NCI-H1417 (cell line): ENCODE measurements at regions not wholly inside any gene's neighbourhood (a gene's known extent, or its start where the extent isn't known, plus 50 kb on each side); places are given as distances from the start of the nearest gene placed in this dataset.
"Not testable (repeated sequence)": the region's sequence is repeated elsewhere in the genome, so short reads cannot be mapped to it uniquely, and the experiment has no call there.

ENCODE experiments used
- DNase-seq, 3 experiments: peaks; one replicate each; lab custom pipeline; 2025; lab: John Stamatoyannopoulos, UW

DNA sequence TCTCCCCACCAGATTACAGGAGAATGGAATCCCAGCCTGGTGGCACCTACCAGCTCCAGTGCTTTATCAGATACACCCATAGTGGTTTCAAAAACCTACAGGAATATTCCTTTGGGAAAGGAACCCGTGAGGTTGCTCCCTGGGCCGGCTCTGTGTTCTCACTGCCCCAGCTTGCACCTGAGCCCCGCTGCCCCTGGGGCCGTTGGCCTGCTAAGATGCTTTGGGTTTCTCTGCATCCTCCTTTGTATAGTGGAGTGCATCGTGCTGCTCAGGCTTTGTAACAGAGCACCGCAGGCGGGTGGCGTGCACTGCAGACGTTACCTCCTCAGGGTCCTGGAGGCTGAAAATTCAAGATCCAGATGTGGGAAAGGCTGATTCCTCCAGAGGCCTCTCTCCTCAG lies 414.1 kb downstream of the BRD1 start:
- no peak for DNase-seq

DNA sequence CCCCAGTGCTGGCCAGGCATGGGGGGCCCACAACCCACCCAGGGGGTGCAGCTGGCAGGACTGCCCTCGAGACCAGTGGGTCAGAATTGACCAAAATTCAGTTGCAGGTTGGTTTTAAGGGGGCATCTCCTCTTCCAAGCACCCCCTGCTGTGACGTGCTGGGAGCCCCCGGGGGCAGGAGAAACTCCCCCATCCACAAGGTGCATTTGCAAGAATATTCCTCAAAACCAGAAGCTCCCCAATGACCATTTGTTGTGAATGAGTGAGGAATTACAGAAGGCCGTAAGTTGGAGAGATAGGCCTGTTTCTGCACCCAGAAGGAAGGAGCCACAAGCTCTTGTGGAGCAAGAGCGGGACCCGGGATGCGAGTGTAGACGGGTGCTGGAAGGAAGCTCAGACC lies 414.5 kb downstream of the BRD1 start:
- DNase-seq, result no peak

DNA sequence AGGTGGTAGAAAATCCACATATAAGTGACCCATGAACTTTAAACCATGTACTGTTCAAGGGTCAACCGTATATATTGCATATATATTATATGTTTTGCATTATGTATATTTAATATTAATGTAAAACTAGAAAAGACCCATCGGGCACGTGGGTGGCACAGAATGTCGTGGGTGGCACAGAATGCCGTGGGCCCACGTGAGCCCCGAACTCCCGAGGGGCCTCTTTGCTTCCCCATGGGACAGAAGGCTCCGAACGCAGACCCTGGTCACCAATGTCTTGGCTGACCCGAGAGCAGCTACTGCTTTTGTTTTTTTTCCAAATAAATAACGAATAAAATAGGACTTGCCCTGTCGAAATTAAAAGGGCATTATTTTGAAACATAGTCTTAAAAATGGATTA lies 415.4 kb downstream of the BRD1 start:
- no peak for DNase-seq

DNA sequence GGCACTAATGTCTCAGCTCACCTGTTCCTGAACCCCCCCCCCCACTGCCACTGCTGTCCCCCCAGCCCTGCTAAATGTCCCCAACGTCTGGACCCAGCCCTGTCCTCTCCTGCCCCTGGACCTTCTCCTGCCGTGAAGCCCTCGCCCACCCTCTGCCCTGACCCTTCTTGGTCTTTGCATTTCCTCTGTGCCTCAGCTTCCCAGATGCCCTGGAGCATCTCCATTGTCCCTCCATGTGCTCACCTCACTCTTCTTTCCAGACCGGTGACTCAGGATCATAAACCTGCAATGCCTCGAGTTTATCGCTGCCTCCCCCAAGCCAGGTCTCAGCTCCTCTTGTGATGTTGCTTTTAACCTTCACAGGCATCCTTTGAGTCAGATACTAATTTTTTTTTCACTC lies 416.4 kb downstream of the BRD1 start:
- DNase-seq, result no peak

GRCh38 chr22:49408102-49408836 lies 419.4 kb downstream of the BRD1 start:
- DNase-seq, result no peak

GRCh38 chr22:49406879-49407587 lies 420.6 kb downstream of the BRD1 start:
- no peak for DNase-seq

- no peak for DNase-seq
Measured at GRCh38 chr22:49406047-49406650, 421.5 kb downstream of the BRD1 start.

GRCh38 chr22:49405590-49405989 lies 422.1 kb downstream of the BRD1 start:
- DNase-seq, result no peak

DNA sequence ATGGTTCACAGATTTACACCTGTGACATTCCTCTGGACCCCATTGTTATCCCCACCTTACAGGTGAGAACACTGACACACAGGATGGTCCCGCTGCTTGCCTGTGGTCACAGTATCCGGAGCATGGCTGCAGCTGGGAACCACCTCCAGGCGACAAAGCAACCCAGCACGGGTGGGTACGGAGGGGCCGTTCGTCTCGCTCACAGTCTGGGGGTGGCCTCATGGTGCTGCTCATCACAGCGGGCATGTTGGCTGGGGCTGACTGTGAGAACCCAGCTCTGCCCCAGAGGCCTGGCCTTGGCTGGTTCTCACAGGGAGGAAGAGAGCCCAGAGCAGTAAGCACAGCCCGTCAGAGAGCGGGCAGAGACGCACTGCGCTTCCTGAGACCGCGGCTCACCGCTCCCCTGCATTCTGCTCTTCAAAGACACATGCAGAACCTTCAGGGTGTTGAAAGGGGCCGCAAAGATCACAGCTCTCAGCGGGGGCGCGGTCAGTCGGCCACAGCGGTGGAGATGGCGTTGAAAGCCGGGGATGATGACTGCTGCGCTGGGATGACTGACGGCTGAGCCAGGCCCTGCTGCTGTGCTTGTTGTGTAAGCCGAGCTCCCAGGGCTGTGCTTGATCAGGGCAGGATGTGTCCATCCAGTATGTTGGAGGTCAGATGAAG lies 423.0 kb downstream of the BRD1 start:
- no peak for DNase-seq

DNA sequence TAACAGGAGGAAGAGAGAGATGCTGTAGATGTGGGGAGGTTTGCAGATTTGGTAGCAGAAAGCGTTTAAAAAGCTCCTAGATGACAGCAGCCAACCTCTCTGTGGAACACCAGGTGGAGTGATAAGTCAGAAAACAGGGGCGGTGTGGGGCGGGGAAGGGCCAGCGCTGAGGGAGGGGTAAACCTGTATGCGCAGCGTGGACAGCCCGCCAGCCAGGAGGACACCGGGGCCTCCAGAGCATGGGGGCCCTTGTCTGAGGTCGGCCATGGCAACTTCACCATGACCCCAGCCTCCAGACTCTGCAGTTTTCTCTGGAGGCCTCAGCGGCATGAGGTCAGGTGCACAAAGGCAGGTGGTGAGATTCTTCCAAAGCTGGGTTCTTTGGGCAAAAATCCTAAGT lies 423.7 kb downstream of the BRD1 start:
- no peak for DNase-seq

DNA sequence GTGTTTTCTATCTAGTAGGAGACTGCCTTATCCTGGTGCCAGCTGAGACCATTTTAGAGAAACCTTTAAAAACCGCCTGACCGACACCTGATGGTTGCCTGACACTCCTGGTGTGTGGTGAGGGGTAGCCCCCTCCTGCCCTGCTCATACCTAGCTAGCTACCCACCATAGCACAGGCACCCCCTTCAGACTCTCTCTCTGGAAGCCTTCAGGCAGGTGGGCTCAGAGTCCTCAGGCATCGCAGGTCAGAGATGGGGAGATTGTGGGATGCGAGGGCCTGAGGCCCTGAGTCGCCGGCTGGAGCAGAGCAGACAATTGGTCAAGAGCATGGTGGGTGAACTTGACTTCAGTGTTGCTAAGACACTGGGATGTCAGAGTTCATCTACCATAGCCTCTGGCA lies 424.6 kb downstream of the BRD1 start:
- no peak for DNase-seq

GRCh38 chr22:49402169-49402568 lies 425.5 kb downstream of the BRD1 start:
- DNase-seq, result no peak

DNA sequence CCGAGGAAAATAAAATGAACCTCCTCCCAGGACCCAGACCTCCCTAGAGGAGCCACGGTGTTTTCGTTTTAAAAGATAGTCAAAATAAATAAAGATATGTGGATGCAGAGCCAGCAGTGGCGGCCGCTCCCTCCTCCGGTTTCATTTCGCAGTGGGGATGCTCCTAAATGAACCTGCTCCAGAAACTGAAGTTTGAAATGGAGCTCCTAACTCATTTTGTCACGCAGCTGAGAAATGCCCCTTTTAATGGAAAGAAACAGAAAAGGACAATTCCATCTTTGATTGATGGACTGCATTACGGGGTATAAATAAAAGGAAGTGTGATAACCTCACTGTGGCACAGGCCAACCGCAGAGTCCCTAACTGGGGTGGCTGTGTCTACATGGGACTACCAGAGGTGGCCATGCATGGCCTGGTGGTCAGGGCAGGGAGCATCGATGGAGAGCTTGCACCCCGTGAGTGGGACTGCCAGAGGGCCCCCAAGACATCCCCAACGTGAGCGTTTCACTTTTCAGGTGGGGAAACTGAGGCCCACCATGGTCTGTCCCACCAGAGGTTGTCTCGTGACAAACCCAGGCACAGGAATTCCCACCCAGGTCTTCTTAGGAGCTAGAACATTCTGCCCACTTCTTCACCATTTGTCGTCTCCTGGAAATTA lies 426.6 kb downstream of the BRD1 start:
- no peak for DNase-seq

DNA sequence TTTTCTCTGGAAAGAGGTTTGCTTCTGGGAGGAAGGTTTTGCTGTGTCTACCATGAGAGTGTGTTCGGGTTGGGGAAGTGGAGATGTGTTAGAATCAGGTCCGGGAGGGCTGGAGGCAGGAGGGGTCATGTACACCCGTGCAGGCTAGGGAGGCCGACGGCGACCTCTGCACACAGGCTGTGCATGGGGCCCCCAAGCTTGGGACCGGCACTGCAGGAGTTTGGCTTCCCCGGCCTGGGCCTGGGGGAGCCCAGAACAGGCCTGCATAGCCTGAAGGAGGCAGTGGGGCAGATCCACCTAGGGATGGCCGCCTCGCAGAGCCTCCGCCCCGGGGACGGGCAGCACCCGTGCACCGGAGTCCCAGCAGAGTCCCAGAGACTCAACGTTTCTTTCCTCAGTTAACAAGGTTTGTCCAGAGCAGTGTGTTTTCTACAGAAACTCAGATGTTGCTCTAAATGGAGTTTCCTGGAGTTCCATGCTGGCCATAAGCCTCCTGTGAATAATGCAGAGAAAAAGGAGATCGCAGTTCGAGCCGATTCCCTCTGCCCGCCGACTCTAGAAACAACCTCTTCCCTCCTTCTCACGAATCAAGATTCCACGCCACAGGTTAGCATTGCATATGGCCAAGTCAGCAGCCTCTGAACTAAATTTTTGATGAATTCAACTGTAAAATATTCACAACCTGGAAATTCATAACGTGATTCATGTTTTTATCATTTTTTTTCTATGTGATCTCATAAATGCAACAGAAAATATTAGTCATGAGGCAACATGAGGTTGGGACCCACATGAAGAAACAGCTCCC lies 427.3 kb downstream of the BRD1 start:
- DNase-seq, result no peak

DNA sequence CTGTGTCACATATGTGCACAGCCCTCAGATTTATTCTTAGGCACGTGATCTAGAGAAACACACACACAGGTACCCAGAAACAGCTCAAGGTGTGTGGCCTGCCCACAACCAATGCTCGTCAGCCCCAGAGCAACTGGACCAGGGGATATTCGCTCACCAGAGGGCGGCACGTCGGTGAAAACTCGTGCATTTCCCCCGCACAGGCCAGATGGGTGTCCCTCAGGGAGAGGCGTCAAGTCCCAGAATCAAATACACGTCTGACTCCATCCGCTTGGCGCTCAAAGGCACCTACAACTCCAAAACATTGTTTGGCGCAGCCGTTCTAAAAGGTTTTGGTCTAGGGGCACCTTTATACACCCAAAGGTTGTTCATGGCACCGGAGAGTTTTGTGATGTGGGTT lies 429.0 kb downstream of the BRD1 start:
- DNase-seq, result no peak

DNA sequence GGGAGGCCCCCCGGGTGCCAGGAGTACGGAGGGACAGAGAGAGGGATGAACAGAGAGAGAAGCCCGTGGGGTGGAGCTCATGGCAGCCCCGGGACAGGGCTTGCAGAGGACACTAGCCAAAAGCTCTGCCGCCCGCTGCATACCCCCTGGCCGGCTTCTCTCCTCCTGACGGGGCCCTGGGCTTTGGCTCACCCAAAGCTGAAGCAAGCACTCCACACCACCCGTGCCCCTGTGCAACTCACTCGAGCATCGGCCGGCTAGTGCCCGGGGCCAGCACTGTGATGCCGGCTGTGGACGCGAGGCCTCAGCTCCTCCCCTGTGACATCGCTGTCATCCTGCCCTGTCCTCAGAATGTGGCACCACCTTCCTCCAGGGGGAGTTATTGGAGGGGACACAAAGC lies 429.6 kb downstream of the BRD1 start:
- no peak for DNase-seq

DNA sequence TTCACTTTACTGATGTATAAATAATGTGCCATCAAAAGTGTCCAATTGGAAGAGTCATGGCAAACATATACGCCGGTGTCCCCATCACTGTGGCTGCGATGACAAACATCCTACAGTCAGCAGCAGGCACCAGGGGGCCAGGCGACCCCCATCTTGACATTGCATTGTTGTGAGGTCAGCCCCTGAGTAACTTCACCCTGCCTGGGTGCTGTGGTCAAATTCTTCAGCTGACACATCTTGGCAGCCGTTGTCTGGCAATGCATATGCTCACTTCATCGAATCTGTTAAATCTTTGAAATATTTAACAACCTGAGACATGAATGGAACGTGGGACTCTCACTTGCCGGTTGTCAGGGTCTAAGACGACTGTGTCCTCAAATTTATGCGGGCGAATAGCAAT lies 430.9 kb downstream of the BRD1 start:
- DNase-seq, result no peak

DNA sequence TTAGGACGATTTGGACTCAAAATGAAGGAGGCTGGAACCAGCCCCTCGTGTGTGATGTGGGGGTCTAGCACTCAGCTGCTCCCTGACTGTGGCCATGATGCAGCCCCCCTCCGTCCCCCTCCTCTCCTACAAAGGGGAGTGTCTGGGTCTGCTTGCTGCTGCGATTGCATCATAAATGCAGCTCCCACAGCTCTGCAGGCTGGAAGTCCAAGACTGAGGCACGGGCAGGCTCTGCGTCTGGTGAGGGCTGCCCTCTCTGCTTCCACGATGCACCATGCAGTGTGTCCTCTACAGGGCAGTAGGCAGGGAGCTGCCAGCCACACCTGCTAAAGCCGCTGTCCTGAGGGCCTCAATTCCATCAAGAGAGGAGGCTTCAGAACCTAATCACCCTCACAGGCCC lies 432.1 kb downstream of the BRD1 start:
- DNase-seq, result no peak

GRCh38 chr22:49395062-49395461 lies 432.6 kb downstream of the BRD1 start:
- not testable (repeated sequence) for DNase-seq

DNA sequence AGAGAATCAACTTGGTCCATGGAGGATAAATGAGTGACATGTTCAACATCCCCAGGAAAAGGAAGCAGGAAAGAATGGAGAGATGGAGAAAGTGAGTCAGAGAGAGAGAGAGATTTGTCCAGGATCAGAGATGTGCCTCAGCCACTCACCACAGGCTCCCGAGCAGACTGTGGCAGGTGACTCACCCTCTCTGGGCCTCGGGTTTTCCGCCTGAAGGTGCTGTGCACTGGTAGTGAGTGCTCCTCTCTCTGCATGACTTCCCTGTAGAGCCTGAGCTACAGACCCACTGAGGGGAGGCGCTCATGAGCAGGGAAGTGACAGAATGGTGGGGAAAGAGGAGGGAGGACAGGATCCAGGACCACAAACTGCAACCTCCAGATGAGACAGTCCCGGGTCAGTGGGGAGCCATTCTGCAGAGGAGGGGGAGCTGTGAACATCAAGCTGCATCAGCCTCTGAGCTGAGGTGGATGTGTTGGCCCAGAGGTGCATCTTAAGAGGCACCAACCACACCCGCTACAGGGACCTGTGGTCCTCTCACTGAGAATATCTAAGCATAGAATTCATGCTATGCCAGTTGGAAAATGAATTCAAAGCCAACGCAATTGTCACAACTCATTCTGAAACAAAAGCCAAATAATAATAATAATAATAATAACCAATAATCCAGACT lies 433.4 kb downstream of the BRD1 start:
- DNase-seq, result no peak

DNA sequence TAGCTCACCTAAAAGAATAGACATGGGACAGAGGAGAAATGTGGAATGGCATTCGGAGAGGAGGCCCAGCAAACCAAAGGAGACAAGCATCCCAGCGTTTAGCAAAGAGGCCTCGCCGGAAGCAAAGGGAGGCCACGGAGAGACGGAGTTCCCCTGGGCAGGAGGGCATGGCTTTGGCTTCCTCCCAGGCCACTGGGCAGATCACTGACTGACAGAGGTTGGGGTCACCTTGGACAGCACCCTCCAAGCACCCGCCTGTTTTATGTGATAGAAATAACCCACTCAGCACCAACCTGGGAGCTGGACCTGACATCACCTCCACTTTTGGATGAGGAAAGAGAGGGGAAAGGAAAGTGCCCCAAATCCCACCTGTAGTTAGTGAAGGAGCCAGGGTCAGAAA lies 434.1 kb downstream of the BRD1 start:
- DNase-seq, result no peak
